IPS-NIHi11 (cell line): ENCODE measurements at regions not wholly inside any gene's neighbourhood (a gene's known extent, or its start where the extent isn't known, plus 50 kb on each side); places are given as distances from the start of the nearest gene placed in this dataset.
"Not testable (repeated sequence)": the region's sequence is repeated elsewhere in the genome, so short reads cannot be mapped to it uniquely, and the experiment has no call there.

ENCODE experiments used
- DNase-seq: peaks from one replicate; pipeline ENCODE4 v3.0.0; 2012; ENCODE audit warnings: mixed read lengths, low spot score

DNA sequence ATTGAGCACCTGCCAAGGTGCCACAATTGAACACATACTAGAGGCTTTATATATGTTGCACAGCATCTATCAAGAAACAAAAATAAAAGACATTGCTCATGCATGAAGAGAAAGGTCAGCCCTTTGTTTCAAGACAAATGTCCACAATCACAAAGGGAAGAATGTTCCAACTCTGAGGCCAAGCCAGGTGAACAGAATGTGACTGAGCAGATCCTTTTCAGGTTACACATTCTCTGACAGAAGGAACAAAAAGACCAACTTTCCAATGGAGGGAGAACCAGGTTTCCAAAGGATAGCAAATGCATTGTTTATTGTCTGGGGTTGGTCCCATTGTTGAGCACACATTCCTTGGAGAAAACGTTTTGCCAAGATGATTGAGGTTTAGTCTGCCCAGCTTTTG, 50.2 kb upstream of the FAM174B start:
- no peak for DNase-seq

DNA sequence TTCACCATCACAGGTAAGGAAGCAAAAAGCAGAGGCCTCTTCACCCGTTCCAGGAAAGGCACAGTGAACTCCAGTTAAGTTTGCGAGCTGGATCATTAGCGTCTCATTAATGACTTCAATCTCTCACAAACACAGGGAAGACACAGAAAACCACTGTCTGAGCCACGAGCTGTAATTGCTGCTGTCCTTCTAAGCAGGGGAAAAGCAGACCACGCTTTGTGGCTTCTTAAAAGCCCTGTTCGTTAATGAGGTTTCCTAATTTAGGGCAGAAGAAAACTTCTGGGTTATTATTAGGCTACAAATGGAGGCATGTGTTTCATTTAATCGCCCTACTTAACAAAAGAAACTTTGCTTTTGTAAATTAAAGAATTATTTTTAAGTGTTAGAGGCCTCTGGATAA, 50.6 kb upstream of the FAM174B start:
- no peak for DNase-seq

DNA sequence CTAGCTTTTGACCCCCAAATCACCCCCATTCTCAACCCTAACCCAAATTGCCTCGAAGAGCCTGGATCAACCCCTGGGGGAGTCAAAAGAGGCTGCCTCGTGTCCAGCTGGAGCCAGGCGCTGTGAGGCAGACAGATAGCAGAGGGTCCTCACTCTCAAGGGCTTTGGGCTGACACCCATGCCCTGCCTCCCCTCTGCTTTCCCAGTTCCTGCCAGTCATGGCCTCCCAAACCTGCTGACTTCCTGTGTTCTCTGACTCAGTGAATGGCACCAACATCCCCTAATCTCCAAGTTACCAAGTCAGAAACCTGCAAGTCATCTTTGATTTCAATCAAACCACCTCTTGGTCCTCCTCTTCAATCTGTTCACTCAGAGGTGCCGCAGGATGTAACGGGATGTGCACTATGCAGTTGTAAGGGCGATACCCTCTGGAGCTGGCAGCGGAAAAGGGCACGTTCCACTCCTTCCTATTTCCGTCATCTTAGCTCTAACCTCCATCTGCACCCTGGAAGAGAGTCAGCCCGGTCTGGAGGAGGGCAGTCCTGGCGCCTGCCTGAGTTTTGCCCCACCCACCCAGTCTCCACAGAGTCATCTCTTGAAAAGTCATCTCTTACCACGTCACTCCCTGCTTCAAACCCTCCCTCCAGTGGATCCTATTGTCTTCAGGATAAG, 52.4 kb upstream of the FAM174B start:
- no peak for DNase-seq

DNA sequence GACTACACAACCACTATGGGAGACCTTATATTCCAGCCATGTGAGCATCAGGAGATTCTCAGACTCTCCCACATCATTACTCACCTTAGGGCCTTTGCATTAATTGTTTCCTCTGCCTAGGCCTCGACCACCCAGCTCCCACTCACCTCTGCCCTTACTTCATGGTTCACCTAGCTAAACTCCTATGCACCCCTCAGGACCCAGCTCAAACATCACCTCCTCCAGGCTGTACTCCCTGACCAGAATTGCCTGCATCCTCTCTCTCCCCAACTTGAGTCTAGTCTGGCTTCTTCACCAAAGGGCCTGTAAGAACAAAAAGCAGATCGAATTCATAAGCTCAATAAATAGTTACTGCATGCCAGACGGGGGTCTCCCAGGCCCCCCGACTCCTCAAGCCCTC, 53.1 kb upstream of the FAM174B start:
- DNase-seq, result no peak

DNA sequence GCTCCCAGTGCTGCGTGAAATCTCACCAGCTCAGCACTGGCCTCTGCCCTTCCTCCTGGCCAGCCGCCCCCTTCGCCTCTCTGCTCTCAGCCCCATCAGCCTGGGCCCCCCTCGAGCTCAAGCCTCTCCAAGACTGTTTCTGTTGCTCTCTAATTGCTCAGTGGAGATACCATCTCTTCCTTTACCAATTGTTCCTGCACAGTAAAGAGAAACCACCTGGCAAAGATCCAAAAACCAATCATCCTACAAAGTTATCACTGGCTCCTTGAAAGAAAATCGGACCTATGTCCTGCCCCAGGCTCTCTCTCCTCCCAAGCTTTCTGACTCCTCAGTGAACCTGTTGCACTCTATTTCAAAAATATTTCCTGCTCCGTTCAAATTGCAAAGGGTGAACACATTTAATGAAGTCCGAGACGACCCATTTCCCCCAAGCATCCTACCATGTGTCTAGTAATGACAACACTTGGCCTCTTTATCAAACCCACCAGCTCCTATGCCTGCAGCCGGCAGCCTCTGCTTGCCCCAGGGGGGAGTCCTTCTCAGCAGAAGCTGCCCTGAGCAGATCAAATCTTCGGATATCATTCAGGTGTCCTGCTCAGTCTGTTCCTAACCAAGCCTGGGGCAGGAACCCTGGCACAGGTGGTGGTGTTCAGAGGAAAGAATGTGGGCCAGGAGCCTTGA, 53.7 kb upstream of the FAM174B start:
- DNase-seq, result no peak

DNA sequence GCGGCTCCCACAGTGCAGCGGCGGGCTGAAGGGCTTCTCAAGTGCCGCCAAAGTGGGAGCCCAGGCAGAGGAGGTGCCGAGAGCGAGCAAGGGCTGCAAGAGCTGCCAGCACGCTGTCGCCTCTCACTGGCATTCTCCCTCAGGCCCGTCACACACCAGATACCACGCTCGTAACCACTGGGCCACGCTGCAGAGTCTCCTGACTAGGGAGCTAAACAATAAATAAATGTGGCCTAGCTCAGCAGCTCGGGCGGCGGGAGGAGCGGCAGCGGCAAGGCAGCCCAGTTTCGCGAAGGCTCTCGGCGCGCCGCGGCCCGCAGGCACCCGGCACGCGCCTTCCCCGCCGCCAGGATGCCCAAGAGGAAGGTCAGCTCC, 55.9 kb upstream of the FAM174B start:
- DNase-seq, result no peak

DNA sequence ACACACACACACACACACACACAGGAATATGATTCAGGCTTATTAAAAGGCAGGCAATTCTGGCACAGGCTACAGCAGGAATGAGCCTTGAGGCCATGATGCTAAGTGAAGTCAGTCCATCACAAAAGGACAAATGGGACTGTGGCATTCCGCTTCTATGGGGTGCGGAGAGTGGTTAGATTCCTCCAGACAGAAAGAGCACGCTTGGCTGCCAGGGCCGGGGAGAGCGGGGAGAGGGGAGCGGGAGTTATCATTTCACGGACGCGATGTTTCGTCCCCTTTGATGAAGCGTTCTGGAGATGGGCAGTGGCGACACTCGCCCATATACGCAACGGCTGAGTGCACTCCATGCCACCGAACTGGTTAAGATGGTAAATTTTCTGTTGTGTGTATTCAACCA, 58.5 kb upstream of the FAM174B start:
- DNase-seq, result peak; percentile 48

DNA sequence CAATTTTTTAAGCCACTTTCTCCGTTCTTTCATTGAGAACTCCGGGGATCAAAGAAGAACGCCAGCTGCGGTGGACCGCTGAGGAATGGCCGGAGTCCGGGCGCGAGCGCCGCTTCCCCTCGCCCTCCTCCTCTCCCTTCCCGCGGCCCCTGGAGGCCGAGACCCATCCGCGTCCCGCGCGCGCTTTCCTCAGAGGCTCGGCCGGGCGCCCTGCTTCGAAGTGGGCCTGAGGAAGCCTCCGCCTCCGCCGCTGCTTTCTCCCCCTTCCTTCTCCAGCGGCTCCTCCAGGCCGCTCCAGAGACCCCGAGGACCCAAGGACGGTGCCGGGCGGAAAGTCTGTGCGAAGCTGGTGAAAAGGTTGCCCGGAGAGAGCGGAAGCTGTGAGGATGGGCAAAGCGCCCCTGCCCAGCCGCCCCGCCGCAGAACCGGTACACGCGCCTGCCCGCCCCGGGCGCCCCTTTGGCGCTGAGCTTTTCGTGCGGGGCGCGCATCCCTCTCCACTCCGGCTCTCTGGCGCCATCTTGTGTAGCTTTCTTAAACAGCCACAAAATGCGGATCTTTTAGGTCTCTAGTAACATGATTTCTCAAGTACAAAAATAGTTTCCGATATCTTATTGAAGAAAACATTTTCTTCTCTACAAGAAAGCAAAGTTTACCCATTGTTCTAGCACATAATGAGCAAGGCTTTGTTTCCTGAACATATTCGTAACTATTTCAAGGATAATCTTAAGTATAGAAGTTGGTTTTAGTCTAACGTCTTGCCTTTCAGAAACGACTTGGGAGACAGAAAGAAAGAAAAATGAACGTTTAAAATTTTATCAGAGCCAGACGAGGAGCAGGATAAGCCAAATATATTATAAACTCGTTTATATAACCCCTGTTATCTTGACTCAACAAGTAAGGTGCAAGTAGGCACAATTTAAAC, 59.2 kb upstream of the FAM174B start:
- DNase-seq, result peak; percentile 82

DNA sequence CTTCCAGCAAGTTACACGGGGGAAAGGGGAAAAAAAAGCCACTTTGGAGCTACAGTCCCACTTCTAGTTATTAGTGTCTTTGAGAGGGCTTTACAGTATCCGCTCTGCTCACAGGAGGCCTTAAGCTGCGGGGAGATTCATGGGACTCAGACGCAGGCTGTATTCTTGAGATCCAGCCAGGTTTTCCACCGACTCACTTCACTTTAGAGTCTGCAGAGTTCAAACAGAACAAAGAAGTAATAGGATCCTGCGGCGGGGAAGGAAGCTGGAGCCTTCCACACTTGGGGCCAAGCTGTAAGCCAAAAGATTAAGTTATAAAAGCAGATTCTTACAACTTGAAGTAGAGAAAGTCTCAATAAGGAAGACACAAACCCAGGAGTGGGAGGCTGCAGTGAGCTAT, 60.2 kb upstream of the FAM174B start:
- DNase-seq, result peak; percentile 26

DNA sequence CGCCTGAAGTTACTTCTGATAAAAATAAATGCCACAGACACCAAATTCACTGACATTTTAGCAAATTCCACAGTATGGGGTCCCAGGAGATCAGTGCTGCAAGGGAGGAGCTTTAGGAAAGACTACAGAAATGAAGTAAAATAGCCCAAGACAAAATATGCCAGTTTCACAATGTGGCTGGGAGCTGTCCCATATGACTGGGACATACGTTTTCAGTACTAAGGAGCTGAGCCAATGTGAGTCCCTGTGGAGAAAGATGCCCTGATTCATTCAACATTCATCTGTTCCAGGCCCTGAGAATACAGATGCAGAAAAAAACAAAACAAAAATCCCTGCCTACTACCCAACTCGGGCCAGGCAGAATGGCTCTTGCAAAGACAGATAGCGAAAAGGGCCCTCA, 63.4 kb upstream of the FAM174B start:
- DNase-seq, result no peak

DNA sequence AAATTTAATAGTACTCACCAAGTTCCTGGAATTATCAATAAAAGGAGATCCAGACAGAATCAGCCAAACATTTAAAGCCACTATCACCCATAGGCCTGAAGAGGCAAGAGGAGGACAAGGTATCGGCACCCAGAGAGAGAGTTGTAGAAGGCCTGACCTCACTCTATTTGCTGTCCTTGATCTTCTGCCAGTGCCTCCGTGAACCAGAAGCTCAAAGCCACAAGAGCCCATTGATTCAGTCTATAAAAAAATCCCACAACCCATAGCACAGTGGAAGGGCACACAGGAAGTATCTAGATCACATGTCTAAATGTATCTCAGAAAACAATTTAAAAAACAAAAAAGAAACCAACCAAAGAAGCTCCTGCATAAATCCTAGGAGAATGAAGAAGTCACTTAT, 68.6 kb upstream of the FAM174B start:
- DNase-seq, result no peak

DNA sequence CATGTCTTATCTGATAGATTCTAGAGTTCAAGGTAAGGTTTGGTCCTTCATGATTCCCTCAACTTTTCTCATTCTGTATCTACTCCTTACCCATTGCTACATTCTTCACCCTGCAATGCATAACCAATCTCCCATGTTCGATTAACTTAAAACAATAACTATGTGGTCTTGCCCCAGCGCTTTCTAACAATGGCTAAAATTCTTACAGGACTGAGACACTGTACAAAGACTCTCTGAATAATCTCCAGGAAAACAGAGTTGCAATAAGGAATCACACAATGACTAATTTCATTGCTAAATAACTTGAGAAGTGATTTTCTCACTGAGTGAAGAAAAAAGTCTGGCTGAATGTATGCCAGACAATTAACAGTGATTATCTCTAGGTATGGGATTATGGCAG, 69.6 kb upstream of the FAM174B start:
- no peak for DNase-seq

DNA sequence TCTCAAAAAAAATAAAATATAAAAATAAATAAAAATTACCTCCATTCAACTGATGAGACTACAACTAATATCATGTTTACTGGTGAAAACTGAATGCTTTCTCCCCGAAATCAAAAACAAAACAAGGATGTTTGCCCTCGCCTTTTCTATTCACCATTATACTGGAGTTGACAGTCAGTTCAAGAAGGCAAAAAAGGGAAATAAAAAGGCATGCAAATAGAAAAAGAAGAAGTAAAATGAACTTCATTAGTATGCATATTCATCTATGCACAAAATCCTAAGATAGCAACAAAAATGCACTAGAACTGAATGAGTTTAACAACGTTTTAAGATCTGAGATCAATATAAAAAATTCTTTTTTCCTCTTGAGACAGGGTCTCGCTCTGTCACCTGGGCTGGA, 72.7 kb upstream of the FAM174B start:
- DNase-seq, result no peak

DNA sequence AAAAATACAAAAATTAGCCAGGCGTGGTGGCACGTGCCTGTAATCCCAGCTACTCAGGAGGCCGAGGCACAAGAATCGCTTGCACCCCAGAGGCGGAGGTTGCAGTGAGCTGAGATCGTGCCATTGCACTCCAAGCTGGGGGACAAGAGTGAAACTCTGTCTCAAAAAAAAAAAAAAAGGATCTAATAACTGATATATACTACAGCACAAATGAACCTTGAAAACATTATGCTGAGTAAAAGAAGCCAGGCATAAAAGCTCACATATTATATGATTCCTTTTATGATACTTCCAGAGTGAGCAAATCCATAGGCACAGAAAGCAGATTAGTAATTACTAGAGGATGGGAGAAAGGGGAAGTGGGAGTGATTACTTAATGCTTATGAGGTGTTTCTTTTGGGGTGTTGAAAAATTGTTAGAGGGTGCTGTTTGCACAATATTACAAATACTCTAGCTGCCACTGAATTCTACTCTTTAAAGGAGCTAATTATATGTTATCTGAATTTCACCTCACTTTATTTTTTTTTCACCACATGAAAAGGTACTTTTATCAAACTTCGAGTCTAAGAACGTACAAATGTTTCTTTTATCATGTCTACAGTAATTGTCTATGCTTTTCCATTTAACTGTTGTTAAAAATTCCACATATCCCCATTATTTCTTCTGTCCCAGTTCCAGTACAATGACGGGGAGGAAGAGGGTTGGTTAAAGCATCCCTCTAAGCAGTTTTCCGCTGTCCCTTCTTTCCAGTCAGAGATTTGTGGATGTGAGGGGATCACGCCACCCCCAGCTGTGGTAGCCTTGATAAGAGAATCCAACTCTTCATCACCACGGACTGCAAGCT, 77.7 kb upstream of the FAM174B start:
- no peak for DNase-seq

DNA sequence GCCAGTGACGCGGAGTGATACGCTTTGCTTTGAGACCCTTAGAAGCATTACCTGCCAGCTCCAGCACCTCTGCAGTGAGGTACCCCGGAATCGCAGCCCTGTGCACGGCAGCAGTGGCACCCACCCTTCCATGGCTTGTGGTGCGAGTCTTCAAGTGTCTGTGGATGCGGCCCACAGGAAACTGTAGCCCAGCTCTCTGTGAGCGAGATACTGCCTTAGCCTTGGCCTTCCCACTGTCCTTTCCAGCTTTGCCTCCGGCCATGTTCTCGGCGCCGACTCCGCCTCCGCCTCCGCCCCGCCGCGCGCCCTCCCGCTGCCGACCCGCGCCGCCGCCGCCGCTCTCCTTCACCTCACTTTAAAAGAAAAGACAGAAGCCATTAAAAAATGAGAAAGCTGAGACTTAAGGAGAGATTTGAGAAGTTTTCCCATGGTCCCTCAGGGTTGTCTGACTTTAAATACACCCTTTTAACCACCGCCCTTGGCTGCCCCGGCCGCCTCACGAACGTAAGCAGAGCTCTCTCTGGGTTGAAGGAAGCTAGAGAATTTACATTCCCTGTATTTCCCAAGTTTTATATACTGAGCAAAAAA, 78.5 kb upstream of the FAM174B start:
- peak; percentile 17 for DNase-seq

DNA sequence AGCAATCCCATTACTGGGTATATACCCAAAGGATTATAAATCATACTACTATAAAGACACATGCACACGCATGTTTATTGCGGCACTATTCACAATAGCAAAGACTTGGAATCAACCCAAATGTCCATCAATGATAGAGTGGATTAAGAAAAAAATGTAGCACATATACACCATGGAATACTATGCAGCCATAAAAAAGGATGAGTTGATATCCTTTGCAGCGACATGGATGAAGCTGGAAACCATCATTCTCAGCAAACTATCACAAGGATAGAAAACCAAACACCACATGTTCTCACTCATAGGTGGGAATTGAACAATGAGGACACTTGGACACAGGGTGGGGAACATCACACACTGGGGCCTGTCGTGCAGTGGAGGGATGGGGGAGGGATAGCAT, 83.7 kb upstream of the FAM174B start:
- DNase-seq, result not testable (repeated sequence)

DNA sequence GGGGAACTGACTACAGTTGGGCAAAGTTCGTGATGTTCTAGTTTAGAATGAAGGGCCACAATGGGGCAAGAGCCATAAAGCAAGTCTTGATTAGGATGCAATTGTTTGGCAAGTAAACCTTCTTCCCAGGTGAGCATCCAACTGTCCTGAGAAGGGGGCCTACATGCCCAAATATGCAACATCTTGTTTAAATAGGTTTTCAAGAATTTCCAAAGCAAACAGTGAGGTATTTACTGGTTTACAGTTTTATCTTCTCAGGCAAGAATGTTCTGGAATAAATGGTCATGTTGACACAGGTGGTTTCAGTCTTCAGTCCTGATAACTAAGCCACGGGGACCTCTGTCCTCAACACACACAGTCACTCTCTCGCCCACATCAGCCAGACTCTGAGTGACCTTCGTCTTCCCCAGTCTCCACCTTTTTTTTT, 90.3 kb upstream of the FAM174B start:
- no peak for DNase-seq

DNA sequence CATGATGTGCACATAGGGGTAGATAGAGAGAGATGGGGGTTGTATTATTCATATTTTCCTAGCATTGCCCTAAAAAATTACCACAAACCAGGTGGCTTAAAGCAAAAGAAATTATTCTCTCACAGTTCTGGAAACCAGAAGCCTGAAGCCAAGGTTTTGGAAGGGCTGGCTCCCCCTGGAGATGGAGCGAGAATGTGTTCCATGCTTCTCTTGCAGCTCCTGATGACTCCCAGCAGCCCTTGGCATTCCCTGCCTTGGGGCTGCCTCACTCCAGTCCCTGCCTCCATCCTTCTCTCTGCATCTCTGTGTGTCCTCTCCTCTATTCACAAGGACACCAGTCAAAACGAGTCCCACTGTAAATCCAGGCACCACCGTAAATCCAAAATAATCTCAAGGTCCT, 91.5 kb upstream of the FAM174B start:
- DNase-seq, result peak; percentile 37

DNA sequence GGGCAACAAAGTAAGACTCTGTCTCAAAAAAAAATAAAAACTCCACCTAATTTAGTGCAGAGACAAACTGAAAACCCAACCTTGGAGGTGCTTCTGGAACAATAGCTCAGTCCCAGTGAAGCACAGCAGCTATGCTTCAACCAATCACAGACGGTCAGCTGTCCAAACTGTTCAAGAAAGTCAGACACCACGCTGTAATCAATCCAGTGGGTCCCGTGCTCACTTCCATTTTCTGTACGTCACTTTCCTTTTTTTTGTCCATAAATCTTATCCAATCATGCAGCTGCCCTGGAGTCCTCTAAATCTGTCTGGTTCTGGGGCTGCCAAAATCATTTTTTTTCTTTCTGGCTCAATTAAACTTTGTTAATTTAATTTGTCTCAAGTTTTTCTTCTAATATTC, 93.6 kb upstream of the FAM174B start:
- no peak for DNase-seq

DNA sequence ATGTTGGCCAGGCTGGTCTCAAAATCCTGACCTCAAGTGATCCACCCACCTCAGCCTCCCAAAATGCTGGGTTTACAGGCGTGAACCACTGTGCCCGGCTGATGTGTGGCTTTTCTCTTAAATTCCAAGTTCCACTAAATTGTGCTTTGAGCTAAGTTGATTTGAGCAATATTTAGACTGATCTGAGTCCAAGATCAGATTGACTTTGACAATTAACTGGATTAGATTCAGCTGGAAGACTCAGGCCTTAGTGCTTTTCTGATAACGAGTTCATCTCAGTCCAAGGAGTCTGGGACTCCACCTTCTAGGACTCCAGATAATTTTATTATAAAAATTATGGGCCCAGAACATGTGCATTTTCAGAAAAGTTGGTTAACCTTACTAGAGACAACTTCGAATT, 94.4 kb upstream of the FAM174B start:
- no peak for DNase-seq

DNA sequence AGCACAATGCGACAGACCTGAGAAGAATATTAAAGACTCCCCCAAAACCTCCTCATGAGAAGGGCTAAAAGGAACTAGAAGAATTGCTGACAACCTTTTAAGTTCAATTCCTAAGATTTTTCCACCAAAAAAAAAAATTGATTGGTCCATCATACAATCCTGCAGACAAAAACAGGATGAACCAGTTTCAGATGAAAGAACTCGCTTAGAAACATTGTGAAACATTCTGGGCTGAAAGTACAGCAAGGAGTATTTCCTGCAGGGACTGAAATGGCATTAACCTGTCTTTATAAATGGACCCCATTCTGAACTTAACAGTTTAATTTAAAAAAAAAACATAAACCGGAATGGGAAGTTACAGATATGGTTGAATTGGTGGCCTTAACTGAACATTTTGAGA, 96.0 kb upstream of the FAM174B start:
- DNase-seq, result no peak

DNA sequence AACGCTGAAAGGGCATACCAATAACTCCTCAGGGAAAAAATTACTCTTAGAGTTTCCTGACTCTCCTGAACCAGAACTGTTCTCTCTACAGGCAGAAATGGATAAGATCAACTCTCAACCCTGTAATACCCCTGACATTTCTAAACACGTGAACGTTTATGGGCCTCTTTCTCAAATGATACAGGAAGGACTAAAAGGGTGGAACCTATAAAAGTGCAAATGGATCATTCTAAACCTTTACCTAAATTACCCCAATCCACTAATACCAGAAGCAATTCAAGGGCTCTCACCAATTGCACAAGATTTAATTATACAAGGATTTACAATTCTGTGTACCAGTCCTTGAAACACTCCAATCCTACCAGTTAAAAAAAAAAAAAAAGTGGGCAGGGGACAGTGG, 98.0 kb upstream of the FAM174B start:
- DNase-seq, result no peak
